H1 (cell line): ENCODE measurements at regions not wholly inside any gene's neighbourhood (a gene's known extent, or its start where the extent isn't known, plus 50 kb on each side); places are given as distances from the start of the nearest gene placed in this dataset.

ENCODE experiments used
- CTCF ChIA-PET: fragments of 300-600 bp; sonication (Branson Sonifier 250); formaldehyde crosslinking; loops from one replicate; lab custom pipeline; 2021; ENCODE audit not compliant: partially characterized antibody; lab: Charles Lee
- POLR2A ChIA-PET: fragments of 300-600 bp; sonication (Branson Sonifier 250); formaldehyde crosslinking; loops from one replicate; lab custom pipeline; 2021; ENCODE audit warnings: inconsistent platforms; ENCODE audit not compliant: partially characterized antibody; lab: Charles Lee
- DNase-seq, 2 experiments: peaks; one replicate each; pipeline versions ENCODE4 v3.0.0 to v3.0.0-alpha.2; 2010 to 2022; ENCODE audit warnings: low spot score in 2 of 2, low read depth in 1 of 2, mixed read lengths in 1 of 2
- FAIRE-seq: peaks from 2 replicates; lab custom pipeline; 2011; peaks lifted over from hg19 to GRCh38; lab: Jason Lieb, UNC
- H2AFZ ChIP-seq: 2 replicates; pipeline ENCODE4 v1.8.1; 2012; ENCODE audit warnings: low read length, inconsistent platforms
- H2AK5ac ChIP-seq: 2 replicates; pipeline ENCODE4 v1.6.1; 2013; ENCODE audit warnings: low read depth, low read length
- H2BK120ac ChIP-seq: replicated peaks from 2 replicates; pipeline ENCODE3; 2013; ENCODE audit warnings: low read depth, low read length, inconsistent platforms
- H2BK12ac ChIP-seq: 2 replicates; pipeline ENCODE4 v1.6.1; 2013; ENCODE audit warnings: low read depth, low read length
- H2BK15ac ChIP-seq: 2 replicates; pipeline ENCODE4 v1.6.1; 2013; ENCODE audit warnings: low read length
- H2BK20ac ChIP-seq: 2 replicates; pipeline ENCODE4 v1.6.1; 2013; ENCODE audit warnings: low read length
- H2BK5ac ChIP-seq: 2 replicates; pipeline ENCODE4 v1.6.1; 2013; ENCODE audit warnings: low read depth, low read length
- H3K14ac ChIP-seq: 2 replicates; pipeline ENCODE4 v1.6.1; 2013; ENCODE audit warnings: inconsistent platforms; ENCODE audit not compliant: insufficient read length
- H3K18ac ChIP-seq: 2 replicates; pipeline ENCODE4 v1.6.1; 2013; ENCODE audit warnings: low read length; ENCODE audit errors: extremely low read depth
- H3K23ac ChIP-seq: 2 replicates; pipeline ENCODE4 v1.6.1; 2013; ENCODE audit warnings: inconsistent platforms; ENCODE audit not compliant: insufficient read length
- H3K23me2 ChIP-seq: 2 replicates; pipeline ENCODE4 v1.6.1; 2013; ENCODE audit warnings: low read depth, low read length
- H3K27ac ChIP-seq: 2 replicates; pipeline ENCODE4 v1.6.1; 2011; ENCODE audit warnings: low read depth, low read length, inconsistent platforms
- H3K27me3 ChIP-seq, 4 experiments: replicated peaks in 1 of 4; 1 replicate in 1 of 4; 2 replicates in 3 of 4; pipeline versions ENCODE4 v1.6.1 to v1.8.1; 2011 to 2013; ENCODE audit warnings: low read length in 3 of 4, mild to moderate bottlenecking in 3 of 4, inconsistent platforms in 2 of 4, mixed read lengths in 2 of 4, moderate library complexity in 1 of 4; ENCODE audit not compliant: control insufficient read depth in 3 of 4, insufficient read depth in 3 of 4; ENCODE audit errors: extremely low read depth in 1 of 4
- H3K36me3 ChIP-seq, 4 experiments: 2 replicates each; pipeline versions ENCODE4 v1.6.1 to v1.8.1; 2011 to 2013; ENCODE audit warnings: mild to moderate bottlenecking in 4 of 4, low read length in 3 of 4, moderate library complexity in 2 of 4, control low read depth in 1 of 4, inconsistent platforms in 1 of 4; ENCODE audit not compliant: insufficient read depth in 4 of 4, control insufficient read depth in 2 of 4
- H3K4ac ChIP-seq: replicated peaks from 2 replicates; pipeline ENCODE3; 2013; ENCODE audit warnings: low read length, low read depth, mixed read lengths, inconsistent platforms; ENCODE audit not compliant: insufficient read length
- H3K4me1 ChIP-seq, 4 experiments: replicated peaks in 1 of 4; 1 replicate in 1 of 4; 2 replicates in 3 of 4; pipeline versions ENCODE4 v1.6.1 to v1.8.1; 2011 to 2013; ENCODE audit warnings: low read length in 3 of 4, inconsistent platforms in 2 of 4, mixed read lengths in 1 of 4; ENCODE audit not compliant: insufficient read depth in 4 of 4, control insufficient read depth in 3 of 4
- H3K4me2 ChIP-seq, 2 experiments: 2 replicates each; pipeline versions ENCODE4 v1.6.1 to v1.8.1; 2011 to 2013; ENCODE audit warnings: low read depth in 2 of 2, low read length in 2 of 2, control low read depth in 1 of 2, inconsistent platforms in 1 of 2, mild to moderate bottlenecking in 1 of 2; ENCODE audit not compliant: insufficient read depth in 1 of 2
- H3K4me3 ChIP-seq, 4 experiments: fragments of 200-600, 300-600 bp in 1 of 4; sonication (generic), shearing (Covaris generic), sonication (Bioruptor Twin) in 1 of 4; 2 replicates each; pipeline versions ENCODE4 v1.5.1 to v1.8.1; 2011 to 2016; ENCODE audit warnings: low read length in 4 of 4, low read depth in 3 of 4, control low read depth in 2 of 4, inconsistent platforms in 2 of 4, mild to moderate bottlenecking in 2 of 4, mixed read lengths in 1 of 4, moderate library complexity in 1 of 4; ENCODE audit not compliant: insufficient read depth in 2 of 4; ENCODE audit errors: extremely low read depth in 1 of 4
- H3K56ac ChIP-seq: replicated peaks from 2 replicates; pipeline ENCODE3; 2013; ENCODE audit warnings: low read depth, mild to moderate bottlenecking, mixed read lengths, low read length, inconsistent platforms; ENCODE audit not compliant: insufficient read length
- H3K79me1 ChIP-seq: 2 replicates; pipeline ENCODE4 v1.6.1; 2013; ENCODE audit warnings: low read depth, low read length, control low read depth
- H3K79me2 ChIP-seq, 2 experiments: 2 replicates each; pipeline versions ENCODE4 v1.6.1 to v1.8.1; 2012 to 2013; ENCODE audit warnings: low read length in 2 of 2, mild to moderate bottlenecking in 2 of 2, inconsistent platforms in 1 of 2; ENCODE audit not compliant: insufficient read depth in 2 of 2, control insufficient read depth in 1 of 2
- H3K9ac ChIP-seq, 4 experiments: replicated peaks in 1 of 4; 1 replicate in 1 of 4; 2 replicates in 3 of 4; pipeline versions ENCODE4 v1.6.1 to v1.8.1; 2011 to 2013; ENCODE audit warnings: low read depth in 3 of 4, low read length in 3 of 4, control low read depth in 2 of 4, mild to moderate bottlenecking in 2 of 4, moderate library complexity in 2 of 4, inconsistent platforms in 1 of 4; ENCODE audit errors: extremely low read depth in 1 of 4
- H3K9me3 ChIP-seq, 2 experiments: 2 replicates each; pipeline versions ENCODE4 v1.6.1 to v1.8.1; 2012 to 2013; ENCODE audit warnings: mild to moderate bottlenecking in 2 of 2, moderate library complexity in 2 of 2, control low read depth in 1 of 2, inconsistent platforms in 1 of 2, low read depth in 1 of 2, low read length in 1 of 2, mixed read lengths in 1 of 2; ENCODE audit not compliant: insufficient read depth in 2 of 2
- H4K20me1 ChIP-seq, 2 experiments: replicated peaks in 1 of 2; 2 replicates each; pipeline versions ENCODE3 to v1.8.1; 2011 to 2013; ENCODE audit warnings: inconsistent platforms in 2 of 2, low read length in 2 of 2, mild to moderate bottlenecking in 1 of 2; ENCODE audit not compliant: insufficient read depth in 2 of 2, control insufficient read depth in 1 of 2
- H4K5ac ChIP-seq: 2 replicates; pipeline ENCODE4 v1.6.1; 2013; ENCODE audit warnings: low read length, low read depth, mixed read lengths, inconsistent platforms; ENCODE audit not compliant: insufficient read length
- H4K8ac ChIP-seq: 2 replicates; pipeline ENCODE4 v1.8.0; 2013; ENCODE audit warnings: mild to moderate bottlenecking, moderate library complexity, low read length, inconsistent platforms; ENCODE audit not compliant: insufficient read depth; ENCODE audit errors: extremely low read depth
- H4K91ac ChIP-seq: replicated peaks from 2 replicates; pipeline ENCODE3; 2013; ENCODE audit warnings: low read length, mixed read lengths, inconsistent platforms; ENCODE audit not compliant: insufficient read length
- BACH1 ChIP-seq: IDR thresholded peaks from 2 replicates; pipeline ENCODE4 v1.6.1; 2012; ENCODE audit warnings: low read length, improper control_type of control experiment
- WGBS, 2 experiments: shearing (Covaris generic) in 1 of 2; methylation state at CpG; one replicate each; pipeline versions ENCODE4 v1.1.6 to v1.1.7; 2013 to 2015; ENCODE audit warnings: low lambda C conversion rate in 2 of 2, mixed read lengths in 2 of 2, inconsistent platforms in 1 of 2, low coverage in 1 of 2, missing lambda C conversion rate in 1 of 2; ENCODE audit not compliant: insufficient replicate concordance in 2 of 2, insufficient coverage in 1 of 2, insufficient read length in 1 of 2; ENCODE audit errors: extremely low coverage in 1 of 2, missing lambda C conversion rate in 1 of 2; 5-methylcytosine and 5-hydroxymethylcytosine counted together

DNA sequence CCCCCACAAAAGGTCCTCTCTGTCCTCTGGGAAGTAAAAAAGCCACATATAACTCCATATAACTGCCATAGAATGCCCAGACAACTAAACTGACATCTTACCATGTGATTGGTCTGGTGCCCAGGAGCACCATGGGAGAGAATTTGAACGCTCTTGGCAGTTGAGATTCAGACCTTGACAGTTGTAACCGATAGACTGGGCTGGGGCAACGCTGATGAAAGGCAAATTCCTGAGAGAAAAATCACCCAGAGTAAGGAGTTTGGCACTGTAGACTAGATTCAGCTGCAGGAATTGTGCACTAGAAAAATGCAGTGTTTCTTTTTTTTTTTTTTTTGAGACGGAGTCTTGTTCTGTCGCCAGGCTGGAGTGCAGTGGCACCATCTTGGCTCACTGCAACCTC is 240.5 kb downstream of the SOX2 start:
- no peak overlapping the region for H3K4ac ChIP-seq
- WGBS, 2 experiments, result 93% methylated on average over 4 of the region's 5 CpGs; no CpG with 5 or more reads in 1 of the 2 experiments
- no peak for TF ChIP-seq BACH1

More for the DNA sequence above, 240.5 kb downstream of the SOX2 start:
- ChIA-PET CTCF (interaction anchor here (0.6 to 1.4 kb wide), 3 partner anchors 13 to 667 kb away, joined by 3 read pairs; no protein-coding TSS in a partner anchor), POLR2A (interaction anchor here (0.9 kb wide), 1 partner anchor 9 kb away, joined by 3 read pairs; no protein-coding TSS in a partner anchor)
- Histone ChIP-seq H2AFZ (no peak overlapping the region), H3K23ac (no peak overlapping the region), H3K56ac (no peak overlapping the region), H3K14ac (no peak overlapping the region), H4K91ac (no peak overlapping the region), H3K9ac (no peak overlapping the region), H3K36me3 (no peaks in the 10 kb centered on the region), H4K5ac (no peak overlapping the region), H3K4me3 (no peak overlapping the region), H3K4me1 (peaks cover 0 to 3% (median under 1%) of the 10 kb centered on the region in 4 experiments; a peak in 3 of 7 replicates), H2BK5ac (no peak overlapping the region), H3K9me3 (no peaks in the 10 kb centered on the region), H2BK15ac (no peak overlapping the region), H4K8ac (no peak overlapping the region), H3K18ac (no peak overlapping the region), H3K4me2 (no peak overlapping the region), H3K23me2 (no peaks in the 10 kb centered on the region; the same call in 1 of the 2 replicates), H2AK5ac (no peak overlapping the region; the same call in 1 of the 2 replicates), H2BK120ac (no peak overlapping the region), H3K79me1 (no peaks in the 10 kb centered on the region), H4K20me1 (no peaks in the 10 kb centered on the region), H3K79me2 (no peaks in the 10 kb centered on the region), H2BK12ac (no peak overlapping the region), H3K27me3 (no peaks in the 10 kb centered on the region), H2BK20ac (no peak overlapping the region), H3K27ac (no peak overlapping the region)
- DNase-seq (no peak), FAIRE-seq (no peak)
